ENCODE measurements at regions not wholly inside any gene's neighbourhood (a gene's known extent, or its start where the extent isn't known, plus 50 kb on each side); places are given as distances from the start of the nearest gene placed in this dataset.

DNA sequence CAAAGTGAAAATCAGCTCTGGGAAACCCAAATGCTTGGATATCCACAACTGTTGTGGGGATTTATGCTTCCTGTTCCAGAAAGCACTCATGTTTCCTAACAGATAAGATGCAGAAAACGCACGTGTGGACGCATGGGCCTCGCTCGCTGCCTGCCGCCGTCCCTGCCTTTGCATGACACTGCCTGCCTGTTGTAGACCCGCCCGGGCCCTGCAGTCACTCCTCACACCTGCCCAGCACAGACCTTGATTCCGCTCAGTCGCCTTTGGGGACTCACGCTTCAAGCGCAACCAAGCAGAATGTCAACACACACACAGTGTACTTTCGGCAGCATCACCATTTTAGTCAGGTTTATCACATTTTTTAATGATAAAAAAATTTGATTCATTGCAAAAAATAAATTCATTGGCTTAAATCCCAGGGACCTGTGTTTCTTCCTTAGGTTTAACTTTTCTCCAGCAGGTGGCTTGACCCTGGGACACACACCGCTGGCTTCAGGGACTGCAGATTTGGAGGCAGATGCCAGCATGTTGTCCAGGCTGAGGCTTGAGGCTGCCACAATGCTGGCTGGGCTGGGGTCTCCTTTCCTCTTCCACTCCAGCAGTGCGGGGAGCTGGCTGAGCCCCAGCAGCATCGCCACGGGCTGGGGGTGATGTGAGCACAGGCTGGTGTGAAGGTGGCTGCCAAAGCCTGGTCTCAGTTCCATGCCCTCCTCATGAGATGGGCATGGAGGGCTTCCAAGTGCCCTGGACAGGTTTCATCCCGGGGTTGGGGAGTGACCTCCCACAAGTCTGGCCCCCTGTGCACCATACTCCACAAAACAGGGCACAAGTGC lies 416.9 kb upstream of the IRX4 start:
- TF ChIP-seq, protein P1, sequence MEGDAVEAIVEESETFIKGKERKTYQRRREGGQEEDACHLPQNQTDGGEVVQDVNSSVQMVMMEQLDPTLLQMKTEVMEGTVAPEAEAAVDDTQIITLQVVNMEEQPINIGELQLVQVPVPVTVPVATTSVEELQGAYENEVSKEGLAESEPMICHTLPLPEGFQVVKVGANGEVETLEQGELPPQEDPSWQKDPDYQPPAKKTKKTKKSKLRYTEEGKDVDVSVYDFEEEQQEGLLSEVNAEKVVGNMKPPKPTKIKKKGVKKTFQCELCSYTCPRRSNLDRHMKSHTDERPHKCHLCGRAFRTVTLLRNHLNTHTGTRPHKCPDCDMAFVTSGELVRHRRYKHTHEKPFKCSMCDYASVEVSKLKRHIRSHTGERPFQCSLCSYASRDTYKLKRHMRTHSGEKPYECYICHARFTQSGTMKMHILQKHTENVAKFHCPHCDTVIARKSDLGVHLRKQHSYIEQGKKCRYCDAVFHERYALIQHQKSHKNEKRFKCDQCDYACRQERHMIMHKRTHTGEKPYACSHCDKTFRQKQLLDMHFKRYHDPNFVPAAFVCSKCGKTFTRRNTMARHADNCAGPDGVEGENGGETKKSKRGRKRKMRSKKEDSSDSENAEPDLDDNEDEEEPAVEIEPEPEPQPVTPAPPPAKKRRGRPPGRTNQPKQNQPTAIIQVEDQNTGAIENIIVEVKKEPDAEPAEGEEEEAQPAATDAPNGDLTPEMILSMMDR (IDR thresholded peaks at IDR 0.05; ENCODE audit: extremely low read depth in 1 of 2, insufficient read depth in 1 of 2, low read depth in 1 of 2, low read length in 2 of 2), result no peak
- no peak for TF ChIP-seq POLR2A (IDR thresholded peaks at IDR 0.05; ENCODE audit: low read depth, low read length)
- no peak for TF ChIP-seq EZH2 (IDR thresholded peaks at IDR 0.05; ENCODE audit: borderline replicate concordance, low read depth, low read length, severe bottlenecking)
- no peak for TF ChIP-seq POLR2AphosphoS5 (IDR thresholded peaks at IDR 0.05; ENCODE audit: insufficient read depth, low read depth, low read length)
- no peak for TF ChIP-seq MYC (IDR thresholded peaks at IDR 0.05; ENCODE audit: low read depth, low read length)
- no peak for TF ChIP-seq GATA2 (IDR thresholded peaks at IDR 0.05; ENCODE audit: insufficient read depth, insufficient read length, low read depth, low read length)
- TF ChIP-seq FOS (IDR thresholded peaks at IDR 0.05; ENCODE audit: borderline replicate concordance, insufficient read depth, low read length), result no peak
- TF ChIP-seq, protein P2, sequence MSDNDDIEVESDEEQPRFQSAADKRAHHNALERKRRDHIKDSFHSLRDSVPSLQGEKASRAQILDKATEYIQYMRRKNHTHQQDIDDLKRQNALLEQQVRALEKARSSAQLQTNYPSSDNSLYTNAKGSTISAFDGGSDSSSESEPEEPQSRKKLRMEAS (IDR thresholded peaks at IDR 0.05; ENCODE audit: insufficient read depth, insufficient read length), result no peak

Measured in endothelial cell of umbilical vein (primary cell).